ENCODE measurements at regions not wholly inside any gene's neighbourhood (a gene's known extent, or its start where the extent isn't known, plus 50 kb on each side); places are given as distances from the start of the nearest gene placed in this dataset.

- H3K4me1 Mint-ChIP-seq (ENCODE audit: low read depth): peaks cover 10% of the 10 kb centered on the region
- no peaks in the 10 kb centered on the region for H3K9me3 Mint-ChIP-seq (ENCODE audit: low read depth)
- peaks cover 7% of the 10 kb centered on the region for H3K27me3 Mint-ChIP-seq
- TF ChIP-seq CTCF (IDR thresholded peaks at IDR 0.05; ENCODE audit: unreplicated experiment): no peak
- no peak for DNase-seq (ENCODE audit: low spot score, unreplicated experiment)
- no peak overlapping the region for H3K27ac Mint-ChIP-seq
- no peak overlapping the region for H3K4me3 Mint-ChIP-seq (ENCODE audit: low read depth)
- no peaks in the 10 kb centered on the region for H3K36me3 Mint-ChIP-seq (ENCODE audit: insufficient read depth)
Measured at GRCh38 chr10:113317489-113317888, 235.4 kb upstream of the HABP2 start.

GRCh38 chr10:113319479-113319878 is 233.4 kb upstream of the HABP2 start:
- Mint-ChIP-seq H3K4me3 (ENCODE audit: low read depth) (no peak overlapping the region), H3K27me3 (peaks cover 7% of the 10 kb centered on the region), H3K36me3 (ENCODE audit: insufficient read depth) (no peaks in the 10 kb centered on the region), H3K4me1 (ENCODE audit: low read depth) (peaks cover 10% of the 10 kb centered on the region), H3K9me3 (ENCODE audit: low read depth) (no peaks in the 10 kb centered on the region), H3K27ac (no peak overlapping the region)
- no peak for TF ChIP-seq CTCF (IDR thresholded peaks at IDR 0.05; ENCODE audit: unreplicated experiment)
- no peak for DNase-seq (ENCODE audit: low spot score, unreplicated experiment)

- no peaks in the 10 kb centered on the region for H3K36me3 Mint-ChIP-seq (ENCODE audit: insufficient read depth)
- no peak for TF ChIP-seq CTCF (IDR thresholded peaks at IDR 0.05; ENCODE audit: unreplicated experiment)
Measured at GRCh38 chr10:113320211-113320610, 232.6 kb upstream of the HABP2 start.

GRCh38 chr10:113320987-113321386 is 231.9 kb upstream of the HABP2 start:
- Mint-ChIP-seq H3K9me3 (ENCODE audit: low read depth) (no peaks in the 10 kb centered on the region), H3K36me3 (ENCODE audit: insufficient read depth) (no peaks in the 10 kb centered on the region), H3K4me3 (ENCODE audit: low read depth) (no peak overlapping the region), H3K27ac (no peak overlapping the region), H3K4me1 (ENCODE audit: low read depth) (peaks cover 10% of the 10 kb centered on the region), H3K27me3 (peaks cover 7% of the 10 kb centered on the region)
- no peak for DNase-seq (ENCODE audit: low spot score, unreplicated experiment)
- no peak for TF ChIP-seq CTCF (IDR thresholded peaks at IDR 0.05; ENCODE audit: unreplicated experiment)

More at GRCh38 chr10:113320211-113320610, 232.6 kb upstream of the HABP2 start:
- Mint-ChIP-seq H3K27me3 (peaks cover 7% of the 10 kb centered on the region), H3K9me3 (ENCODE audit: low read depth) (no peaks in the 10 kb centered on the region), H3K4me1 (ENCODE audit: low read depth) (peaks cover 10% of the 10 kb centered on the region), H3K4me3 (ENCODE audit: low read depth) (no peak overlapping the region), H3K27ac (no peak overlapping the region)
- no peak for DNase-seq (ENCODE audit: low spot score, unreplicated experiment)

- Mint-ChIP-seq H3K27ac (no peak overlapping the region), H3K4me1 (ENCODE audit: low read depth) (peaks cover 20% of the 10 kb centered on the region), H3K36me3 (ENCODE audit: insufficient read depth) (no peaks in the 10 kb centered on the region), H3K9me3 (ENCODE audit: low read depth) (no peaks in the 10 kb centered on the region), H3K27me3 (peaks cover 4% of the 10 kb centered on the region), H3K4me3 (ENCODE audit: low read depth) (no peak overlapping the region)
- TF ChIP-seq CTCF (IDR thresholded peaks at IDR 0.05; ENCODE audit: unreplicated experiment): no peak
- DNase-seq (ENCODE audit: low spot score, unreplicated experiment): no peak
Measured at GRCh38 chr10:113322843-113323242, 230.0 kb upstream of the HABP2 start.
